IPS-15b (cell line): ENCODE measurements at regions not wholly inside any gene's neighbourhood (a gene's known extent, or its start where the extent isn't known, plus 50 kb on each side); places are given as distances from the start of the nearest gene placed in this dataset.

ENCODE experiments used
- H3K27me3 ChIP-seq: one replicate; pipeline ENCODE4 v1.6.1; 2013; ENCODE audit warnings: low read length; ENCODE audit not compliant: control insufficient read depth, insufficient read depth
- H3K36me3 ChIP-seq: one replicate; pipeline ENCODE4 v1.6.1; 2013; ENCODE audit warnings: low read length; ENCODE audit not compliant: control insufficient read depth, insufficient read depth
- H3K4me1 ChIP-seq: one replicate; pipeline ENCODE4 v1.6.1; 2013; ENCODE audit warnings: mild to moderate bottlenecking, low read length; ENCODE audit not compliant: control insufficient read depth, insufficient read depth
- H3K4me3 ChIP-seq: one replicate; pipeline ENCODE4 v1.5.1; 2013; ENCODE audit warnings: low read depth, low read length
- H3K9ac ChIP-seq: one replicate; pipeline ENCODE4 v1.6.1; 2013; ENCODE audit warnings: low read depth, mild to moderate bottlenecking, low read length
- H3K9me3 ChIP-seq: one replicate; pipeline ENCODE4 v1.6.1; 2013; ENCODE audit warnings: mild to moderate bottlenecking, low read length; ENCODE audit not compliant: control insufficient read depth, insufficient read depth

GRCh38 chr2:67075530-67076238, 321.4 kb upstream of the ETAA1 start:
- Histone ChIP-seq H3K4me3 (no peak overlapping the region), H3K4me1 (no peaks in the 10 kb centered on the region), H3K9me3 (no peaks in the 10 kb centered on the region), H3K27me3 (no peaks in the 10 kb centered on the region), H3K9ac (no peak overlapping the region), H3K36me3 (no peaks in the 10 kb centered on the region)

GRCh38 chr2:67076239-67076624, 320.9 kb upstream of the ETAA1 start:
- H3K4me3 ChIP-seq: no peak overlapping the region
- H3K4me1 ChIP-seq: no peaks in the 10 kb centered on the region
- no peaks in the 10 kb centered on the region for H3K36me3 ChIP-seq
- H3K9ac ChIP-seq: no peak overlapping the region
- H3K27me3 ChIP-seq: no peaks in the 10 kb centered on the region
- no peaks in the 10 kb centered on the region for H3K9me3 ChIP-seq

DNA sequence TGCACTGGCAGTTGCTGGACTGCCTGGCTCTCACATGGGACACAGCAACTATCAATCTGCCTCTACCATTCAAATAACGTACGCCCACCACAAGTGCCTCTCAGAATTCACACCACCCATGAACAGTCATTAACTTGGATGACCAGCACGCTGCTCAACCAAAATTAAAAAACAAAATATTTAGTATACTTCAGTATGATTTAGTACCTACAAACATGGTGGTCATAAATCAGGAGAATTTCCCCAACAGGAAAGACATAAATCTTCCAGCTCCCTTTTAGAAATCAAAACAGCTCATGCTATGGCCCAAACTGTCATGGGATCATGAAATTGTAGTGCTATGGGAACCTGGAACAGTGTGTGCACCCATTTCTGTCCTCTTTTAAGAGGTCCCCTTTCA, 317.4 kb upstream of the ETAA1 start:
- H3K9ac ChIP-seq: no peak overlapping the region
- H3K9me3 ChIP-seq: no peaks in the 10 kb centered on the region
- H3K27me3 ChIP-seq: no peaks in the 10 kb centered on the region
- no peak overlapping the region for H3K4me3 ChIP-seq
- no peaks in the 10 kb centered on the region for H3K36me3 ChIP-seq
- H3K4me1 ChIP-seq: no peaks in the 10 kb centered on the region

GRCh38 chr2:67082813-67083212, 314.3 kb upstream of the ETAA1 start:
- no peak overlapping the region for H3K9ac ChIP-seq
- H3K4me3 ChIP-seq: no peak overlapping the region
- H3K36me3 ChIP-seq: no peaks in the 10 kb centered on the region
- no peaks in the 10 kb centered on the region for H3K9me3 ChIP-seq
- no peaks in the 10 kb centered on the region for H3K27me3 ChIP-seq
- H3K4me1 ChIP-seq: no peaks in the 10 kb centered on the region

- H3K4me1 ChIP-seq: no peaks in the 10 kb centered on the region
- no peak overlapping the region for H3K4me3 ChIP-seq
- no peak overlapping the region for H3K9ac ChIP-seq
- no peaks in the 10 kb centered on the region for H3K27me3 ChIP-seq
- H3K9me3 ChIP-seq: no peaks in the 10 kb centered on the region
- no peaks in the 10 kb centered on the region for H3K36me3 ChIP-seq
These were observed 313.2 kb upstream of the ETAA1 start for GRCh38 chr2:67083951-67084350.

- no peak overlapping the region for H3K9ac ChIP-seq
- H3K9me3 ChIP-seq: no peaks in the 10 kb centered on the region
- H3K36me3 ChIP-seq: no peaks in the 10 kb centered on the region
- H3K27me3 ChIP-seq: no peaks in the 10 kb centered on the region
- no peaks in the 10 kb centered on the region for H3K4me1 ChIP-seq
- H3K4me3 ChIP-seq: no peak overlapping the region
These were observed 312.0 kb upstream of the ETAA1 start for GRCh38 chr2:67085146-67085545.

DNA sequence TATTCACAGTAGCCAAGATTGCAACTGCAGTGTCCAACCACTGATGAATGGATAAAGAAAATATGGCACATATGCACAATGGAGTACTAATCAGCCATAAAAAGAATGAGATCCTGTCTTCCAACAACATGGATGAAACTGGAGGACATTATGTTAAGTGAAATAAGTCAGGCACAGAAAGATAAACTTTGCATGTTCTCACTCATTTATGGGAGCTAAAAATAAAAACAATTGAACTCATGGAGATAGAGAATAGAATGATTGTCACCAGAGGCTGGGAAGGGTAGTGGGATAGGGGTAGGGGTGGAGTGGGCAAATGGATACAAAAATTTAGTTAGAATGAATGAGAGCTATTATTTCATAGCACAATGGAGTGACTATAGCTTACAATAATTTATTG, 305.5 kb upstream of the ETAA1 start:
- Histone ChIP-seq H3K4me3 (no peak overlapping the region), H3K4me1 (no peaks in the 10 kb centered on the region), H3K36me3 (no peaks in the 10 kb centered on the region)

GRCh38 chr2:67095121-67095520, 302.0 kb upstream of the ETAA1 start:
- H3K4me1 ChIP-seq: no peaks in the 10 kb centered on the region
- H3K27me3 ChIP-seq: no peaks in the 10 kb centered on the region
- no peak overlapping the region for H3K9ac ChIP-seq
- H3K4me3 ChIP-seq: no peak overlapping the region
- no peaks in the 10 kb centered on the region for H3K9me3 ChIP-seq
- H3K36me3 ChIP-seq: no peaks in the 10 kb centered on the region

More for the DNA sequence above, 305.5 kb upstream of the ETAA1 start:
- Histone ChIP-seq H3K27me3 (no peaks in the 10 kb centered on the region), H3K9me3 (no peaks in the 10 kb centered on the region), H3K9ac (no peak overlapping the region)

- no peaks in the 10 kb centered on the region for H3K27me3 ChIP-seq
- no peaks in the 10 kb centered on the region for H3K9me3 ChIP-seq
- H3K4me1 ChIP-seq: no peaks in the 10 kb centered on the region
- no peaks in the 10 kb centered on the region for H3K36me3 ChIP-seq
- H3K9ac ChIP-seq: no peak overlapping the region
- H3K4me3 ChIP-seq: no peak overlapping the region
These were observed 300.2 kb upstream of the ETAA1 start for GRCh38 chr2:67096886-67097285.

DNA sequence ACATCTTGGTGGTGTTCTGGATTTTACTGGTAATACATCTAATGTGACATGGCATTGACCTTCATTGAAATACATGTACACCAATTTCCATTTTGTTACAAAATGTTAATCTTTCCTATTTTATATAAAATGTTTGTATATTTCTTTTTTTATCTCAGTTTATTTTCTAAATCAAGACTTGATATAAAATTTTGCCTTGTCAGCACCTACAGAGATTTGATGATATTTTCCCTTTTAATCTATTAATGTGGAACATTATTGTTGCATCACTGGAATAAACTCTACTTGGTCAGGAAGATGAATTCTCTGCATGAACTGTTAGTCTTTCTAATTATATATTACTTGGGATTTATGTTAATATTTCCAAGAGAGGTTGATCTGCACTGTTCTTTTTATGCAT, 294.0 kb upstream of the ETAA1 start:
- Histone ChIP-seq H3K36me3 (no peaks in the 10 kb centered on the region), H3K4me1 (no peaks in the 10 kb centered on the region), H3K9me3 (no peaks in the 10 kb centered on the region), H3K27me3 (no peaks in the 10 kb centered on the region), H3K9ac (no peak overlapping the region), H3K4me3 (no peak overlapping the region)

DNA sequence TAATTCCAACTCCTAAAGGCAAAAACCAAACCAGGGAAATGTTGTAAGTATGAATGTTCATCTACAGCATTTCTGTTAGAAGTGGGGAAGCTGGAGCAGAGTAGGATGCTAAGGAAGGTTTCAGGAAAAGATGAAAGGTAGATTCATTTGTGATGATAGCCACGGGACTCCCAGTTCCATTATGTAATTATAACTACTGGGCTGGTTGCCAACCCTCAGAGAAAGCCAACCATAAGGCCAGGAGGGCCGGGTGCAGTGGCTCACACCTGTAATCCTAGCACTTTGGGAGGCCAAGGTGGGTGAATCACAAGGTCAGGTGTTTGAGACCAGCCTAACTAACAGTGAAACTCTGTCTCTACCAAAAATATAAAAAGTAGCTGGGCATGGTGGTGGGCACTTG, 288.9 kb upstream of the ETAA1 start:
- no peaks in the 10 kb centered on the region for H3K27me3 ChIP-seq
- no peaks in the 10 kb centered on the region for H3K4me1 ChIP-seq
- no peak overlapping the region for H3K9ac ChIP-seq
- no peaks in the 10 kb centered on the region for H3K9me3 ChIP-seq
- no peaks in the 10 kb centered on the region for H3K36me3 ChIP-seq
- no peak overlapping the region for H3K4me3 ChIP-seq

- Histone ChIP-seq H3K27me3 (no peaks in the 10 kb centered on the region), H3K4me3 (no peak overlapping the region), H3K9me3 (no peaks in the 10 kb centered on the region), H3K36me3 (no peaks in the 10 kb centered on the region), H3K9ac (no peak overlapping the region), H3K4me1 (no peaks in the 10 kb centered on the region)
These were observed 272.6 kb upstream of the ETAA1 start for GRCh38 chr2:67124531-67124930.
